Common myeloid progenitor, CD34-positive (primary cell): ENCODE measurements at regions not wholly inside any gene's neighbourhood (a gene's known extent, or its start where the extent isn't known, plus 50 kb on each side); places are given as distances from the start of the nearest gene placed in this dataset.

Experiments used
- CTCF ChIA-PET: fragments of 350-600 bp; sonication (Branson Sonifier 250); formaldehyde crosslinking; loops from one replicate; lab custom pipeline; 2021; ENCODE audit warnings: antibody characterized with exemption; lab: Charles Lee
- POLR2A ChIA-PET: fragments of 350-600 bp; sonication (Branson Sonifier 250); formaldehyde crosslinking; loops from one replicate; lab custom pipeline; 2021; ENCODE audit warnings: antibody characterized with exemption; lab: Charles Lee
- DNase-seq, 3 donors: peaks; one replicate each; pipeline versions ENCODE4 v3.0.0 to v3.0.0-alpha.2; 2013
- H3K27ac ChIP-seq, 2 experiments: 1 replicate in 1 of 2; 2 replicates in 1 of 2; pipeline ENCODE4 v1.7.0; 2013; ENCODE audit warnings: inconsistent platforms in 2 of 2, low read length in 2 of 2, mild to moderate bottlenecking in 2 of 2, low read depth in 1 of 2, moderate library complexity in 1 of 2; ENCODE audit not compliant: severe bottlenecking in 2 of 2, insufficient read depth in 1 of 2, poor library complexity in 1 of 2
- H3K27me3 ChIP-seq, 5 experiments: replicated peaks in 2 of 5; 1 replicate in 3 of 5; 2 replicates in 2 of 5; pipeline versions ENCODE4 v1.6.1 to v1.7.0; 2013; ENCODE audit warnings: low read length in 4 of 5, mild to moderate bottlenecking in 2 of 5, moderate library complexity in 2 of 5, inconsistent platforms in 1 of 5; ENCODE audit not compliant: insufficient read depth in 5 of 5, control insufficient read depth in 4 of 5
- H3K36me3 ChIP-seq, 4 experiments: 1 replicate in 2 of 4; 2 replicates in 2 of 4; pipeline versions ENCODE4 v1.6.1 to v1.7.0; 2013; ENCODE audit warnings: low read length in 3 of 4, control low read depth in 1 of 4, mild to moderate bottlenecking in 1 of 4; ENCODE audit not compliant: control insufficient read depth in 4 of 4, insufficient read depth in 4 of 4
- H3K4me1 ChIP-seq, 4 experiments: 1 replicate in 3 of 4; 2 replicates in 1 of 4; pipeline versions ENCODE4 v1.6.1 to v1.7.1; 2013; ENCODE audit warnings: low read length in 3 of 4, mild to moderate bottlenecking in 3 of 4, control low read depth in 1 of 4, inconsistent platforms in 1 of 4, moderate library complexity in 1 of 4; ENCODE audit not compliant: control insufficient read depth in 4 of 4, insufficient read depth in 4 of 4; ENCODE audit errors: control extremely low read depth in 1 of 4
- H3K4me3 ChIP-seq, 7 experiments: 1 replicate in 4 of 7; 2 replicates in 3 of 7; pipeline versions ENCODE4 v1.5.1 to v1.7.0; 2013; ENCODE audit warnings: mild to moderate bottlenecking in 7 of 7, low read length in 6 of 7, moderate library complexity in 6 of 7, inconsistent platforms in 2 of 7, low read depth in 2 of 7, control low read depth in 1 of 7; ENCODE audit not compliant: insufficient read depth in 4 of 7, control insufficient read depth in 1 of 7; ENCODE audit errors: extremely low read depth in 1 of 7
- H3K9me3 ChIP-seq, 5 experiments: 1 replicate in 4 of 5; 2 replicates in 1 of 5; pipeline versions ENCODE4 v1.6.1 to v1.7.1; 2013; ENCODE audit warnings: low read length in 4 of 5, mild to moderate bottlenecking in 2 of 5, inconsistent platforms in 1 of 5, low read depth in 1 of 5, moderate library complexity in 1 of 5; ENCODE audit not compliant: control insufficient read depth in 4 of 5, insufficient read depth in 2 of 5; ENCODE audit errors: control extremely low read depth in 1 of 5
- WGBS: methylation state at CpG from one replicate; pipeline ENCODE4 v1.1.5; 2013; ENCODE audit not compliant: insufficient coverage; 5-methylcytosine and 5-hydroxymethylcytosine counted together

GRCh38 chr12:124242529-124243065 lies 52.3 kb upstream of the RFLNA start:
- H3K27ac ChIP-seq = no peak overlapping the region
- peak in 2 of 3 donors; percentile 38 to 39 for DNase-seq
- CTCF ChIA-PET = no interaction called here
- peaks cover 0 to 8% (median 2%) of the 10 kb centered on the region in 4 experiments for H3K4me1 ChIP-seq
- 67% methylated on average over 7 of the region's 9 CpGs for WGBS
- H3K4me3 ChIP-seq = no peak overlapping the region
- POLR2A ChIA-PET = no interaction called here
- no peaks in the 10 kb centered on the region for H3K36me3 ChIP-seq
- peaks cover 0 to 13% (median 4%) of the 10 kb centered on the region in 5 experiments for H3K9me3 ChIP-seq
- no peaks in the 10 kb centered on the region for H3K27me3 ChIP-seq

GRCh38 chr12:124243936-124244335 lies 51.0 kb upstream of the RFLNA start:
- Histone ChIP-seq H3K27me3 (no peaks in the 10 kb centered on the region), H3K36me3 (no peaks in the 10 kb centered on the region), H3K4me1 (peaks cover 0 to 8% (median 2%) of the 10 kb centered on the region in 4 experiments), H3K27ac (no peak overlapping the region), H3K9me3 (peaks cover 0 to 16% (median 4%) of the 10 kb centered on the region in 5 experiments), H3K4me3 (no peak overlapping the region)
- POLR2A ChIA-PET = interaction anchor here (1.2 kb wide), 1 partner anchor 20 kb away, joined by 4 read pairs; no protein-coding TSS in a partner anchor
- 93% methylated on average over 3 of the region's 4 CpGs for WGBS
- no peak for DNase-seq
- CTCF ChIA-PET = no interaction called here
